ENCODE measurements at regions not wholly inside any gene's neighbourhood (a gene's known extent, or its start where the extent isn't known, plus 50 kb on each side); places are given as distances from the start of the nearest gene placed in this dataset.

GRCh38 chrX:33307911-33308354 is 96.6 kb upstream of the DMD start:
- Histone ChIP-seq H3K9me3 (no peaks in the 10 kb centered on the region), H3K36me3 (no peaks in the 10 kb centered on the region), H3K4me1 (no peaks in the 10 kb centered on the region), H3K27me3 (peaks cover 0 to 4% of the 10 kb centered on the region in 2 donors), H3K27ac (no peak overlapping the region), H3K4me3 (no peak overlapping the region)
- intact Hi-C loops (cut with DNase I), result no loop called here
- WGBS (ENCODE audit: insufficient coverage, low coverage, low lambda C conversion rate, missing lambda C conversion rate), result 47% methylated on average over 2 of the region's 2 CpGs
- DNase-seq (no peak), ATAC-seq (no peak)
- TF ChIP-seq POLR2A (IDR thresholded peaks at IDR 0.05) (no peak), CTCF (IDR thresholded peaks at IDR 0.05) (no peak)

GRCh38 chrX:33298622-33299021 is 87.3 kb upstream of the DMD start:
- H3K27ac ChIP-seq, result no peak overlapping the region
- ATAC-seq (no peak), DNase-seq (no peak)
- peaks cover 0 to 4% of the 10 kb centered on the region in 2 donors for H3K27me3 ChIP-seq
- H3K4me3 ChIP-seq, result no peak overlapping the region
- TF ChIP-seq POLR2A (IDR thresholded peaks at IDR 0.05), result no peak
- TF ChIP-seq CTCF (IDR thresholded peaks at IDR 0.05), result no peak
- no peaks in the 10 kb centered on the region for H3K4me1 ChIP-seq
- no peaks in the 10 kb centered on the region for H3K36me3 ChIP-seq
- H3K9me3 ChIP-seq, result no peaks in the 10 kb centered on the region
- 53% methylated on average over 5 of the region's 5 CpGs for WGBS (ENCODE audit: insufficient coverage, low coverage, low lambda C conversion rate, missing lambda C conversion rate)
- intact Hi-C loops (cut with DNase I), result no loop called here

- intact Hi-C loops (cut with DNase I), result no loop called here
- TF ChIP-seq CTCF (IDR thresholded peaks at IDR 0.05), result no peak
- no peak for TF ChIP-seq POLR2A (IDR thresholded peaks at IDR 0.05)
- no peaks in the 10 kb centered on the region for H3K36me3 ChIP-seq
- no peaks in the 10 kb centered on the region for H3K4me1 ChIP-seq
- no peak overlapping the region for H3K27ac ChIP-seq
- DNase-seq (no peak), ATAC-seq (no peak)
- no peaks in the 10 kb centered on the region for H3K27me3 ChIP-seq
- H3K9me3 ChIP-seq, result no peaks in the 10 kb centered on the region
- H3K4me3 ChIP-seq, result no peak overlapping the region
- 45% methylated on average over 1 of the region's 1 CpG for WGBS (ENCODE audit: insufficient coverage, low coverage, low lambda C conversion rate, missing lambda C conversion rate)
Observed at GRCh38 chrX:33285550-33285949, 74.2 kb upstream of the DMD start.

- intact Hi-C loops (cut with DNase I), result no loop called here
- no peak for DNase-seq
- H3K27ac ChIP-seq, result no peak overlapping the region
- TF ChIP-seq CTCF (IDR thresholded peaks at IDR 0.05) (no peak), POLR2A (IDR thresholded peaks at IDR 0.05) (no peak)
- no peaks in the 10 kb centered on the region for H3K36me3 ChIP-seq
- no peaks in the 10 kb centered on the region for H3K9me3 ChIP-seq
- no peak overlapping the region for H3K4me3 ChIP-seq
- ATAC-seq, result no peak
- 50% methylated on average over 3 of the region's 3 CpGs for WGBS (ENCODE audit: insufficient coverage, low coverage, low lambda C conversion rate, missing lambda C conversion rate)
- no peaks in the 10 kb centered on the region for H3K27me3 ChIP-seq
- H3K4me1 ChIP-seq, result no peaks in the 10 kb centered on the region
Observed at GRCh38 chrX:33277046-33277445, 65.7 kb upstream of the DMD start.

- intact Hi-C loops (cut with DNase I), result no loop called here
- TF ChIP-seq CTCF (IDR thresholded peaks at IDR 0.05), result no peak
- no peak for TF ChIP-seq POLR2A (IDR thresholded peaks at IDR 0.05)
- Histone ChIP-seq H3K4me1 (no peaks in the 10 kb centered on the region), H3K9me3 (no peaks in the 10 kb centered on the region), H3K36me3 (no peaks in the 10 kb centered on the region), H3K27me3 (no peaks in the 10 kb centered on the region), H3K27ac (no peak overlapping the region), H3K4me3 (no peak overlapping the region)
- ATAC-seq, result no peak
- WGBS (ENCODE audit: insufficient coverage, low coverage, low lambda C conversion rate, missing lambda C conversion rate), result 64% methylated on average over 1 of the region's 1 CpG
- no peak for DNase-seq
Observed at GRCh38 chrX:33273535-33273934, 62.2 kb upstream of the DMD start.

All from right lobe of liver (tissue), 6 donors.